H1 (cell line): ENCODE measurements at regions not wholly inside any gene's neighbourhood (a gene's known extent, or its start where the extent isn't known, plus 50 kb on each side); places are given as distances from the start of the nearest gene placed in this dataset.

Source experiments
- EZH2 ChIP-seq: fragments of 200-600 bp; sonication (generic); IDR thresholded peaks from 2 replicates; pipeline ENCODE4 v1.7.1; 2012; ENCODE audit warnings: low read depth, mild to moderate bottlenecking, moderate library complexity, low read length, inconsistent platforms; ENCODE audit not compliant: severe bottlenecking
- POLR2AphosphoS5 ChIP-seq: IDR thresholded peaks from 2 replicates; pipeline ENCODE4 v1.6.1; 2011; ENCODE audit warnings: low read depth, low read length

- TF ChIP-seq EZH2 (no peak), POLR2AphosphoS5 (no peak)
- TF ChIP-seq, all 59 proteins: peak for 0
These were observed 138.3 kb upstream of the PTPRG start (continued) for GRCh38 chr3:61422945-61423673.
